Activated CD4-positive, alpha-beta memory T cell treated with anti-CD3 and anti-CD28 coated beads for 36 hours (primary cell): ENCODE measurements at regions not wholly inside any gene's neighbourhood (a gene's known extent, or its start where the extent isn't known, plus 50 kb on each side); places are given as distances from the start of the nearest gene placed in this dataset.

Experiments used
- CTCF ChIA-PET: fragments of 350-600 bp; sonication (Branson Sonifier 250); formaldehyde crosslinking; loops from one replicate; lab custom pipeline; 2021; ENCODE audit warnings: antibody characterized with exemption, inconsistent platforms; lab: Charles Lee
- POLR2A ChIA-PET: fragments of 350-600 bp; sonication (Branson Sonifier 250); formaldehyde crosslinking; loops from one replicate; lab custom pipeline; 2021; ENCODE audit warnings: antibody characterized with exemption; lab: Charles Lee
- DNase-seq: peaks from one replicate; pipeline ENCODE4 v3.0.0-alpha.2; 2020
- H3K27ac Mint-ChIP-seq: one replicate; pipeline ENCODE4 v1.8.0; 2021; ENCODE audit warnings: mixed read lengths
- H3K27me3 Mint-ChIP-seq: one replicate; pipeline ENCODE4 v1.8.0; 2021; ENCODE audit warnings: mixed read lengths
- H3K36me3 Mint-ChIP-seq: one replicate; pipeline ENCODE4 v1.8.0; 2021; ENCODE audit warnings: mixed read lengths
- H3K4me1 Mint-ChIP-seq: one replicate; pipeline ENCODE4 v1.8.0; 2021; ENCODE audit warnings: low read depth, mixed read lengths
- H3K4me3 Mint-ChIP-seq: one replicate; pipeline ENCODE4 v1.8.0; 2021; ENCODE audit warnings: mild to moderate bottlenecking, mixed read lengths
- H3K9me3 Mint-ChIP-seq: one replicate; pipeline ENCODE4 v1.8.0; 2021; ENCODE audit warnings: mixed read lengths
- intact Hi-C: fragments of 100-400 bp; cut with micrococcal nuclease; formaldehyde crosslinking; loops from one replicate; pipeline ENCODE4 v1.15.1; 2023

- Mint-ChIP-seq H3K9me3 (no peaks in the 10 kb centered on the region), H3K36me3 (no peaks in the 10 kb centered on the region), H3K27ac (no peak overlapping the region), H3K27me3 (no peaks in the 10 kb centered on the region), H3K4me3 (no peak overlapping the region), H3K4me1 (peaks cover 13% of the 10 kb centered on the region)
- intact Hi-C loops = no loop called here
- POLR2A ChIA-PET = no interaction called here
- DNase-seq = no peak
- CTCF ChIA-PET = no interaction called here
Observed at GRCh38 chr12:32030676-32031075, 71.5 kb downstream of the RESF1 start.

GRCh38 chr12:32031109-32031508 lies 71.9 kb downstream of the RESF1 start:
- no peak overlapping the region for H3K27ac Mint-ChIP-seq
- no peaks in the 10 kb centered on the region for H3K9me3 Mint-ChIP-seq
- H3K4me1 Mint-ChIP-seq = peaks cover 8% of the 10 kb centered on the region
- intact Hi-C loops = no loop called here
- POLR2A ChIA-PET = interaction anchor here (1.0 kb wide), 1 partner anchor 15 kb away, joined by 3 read pairs; no protein-coding TSS in a partner anchor
- DNase-seq = no peak
- no peaks in the 10 kb centered on the region for H3K36me3 Mint-ChIP-seq
- no peak overlapping the region for H3K4me3 Mint-ChIP-seq
- CTCF ChIA-PET = no interaction called here
- H3K27me3 Mint-ChIP-seq = no peaks in the 10 kb centered on the region

- no peaks in the 10 kb centered on the region for H3K4me1 Mint-ChIP-seq
- no peak for DNase-seq
- H3K4me3 Mint-ChIP-seq = no peak overlapping the region
- ChIA-PET POLR2A (interaction anchor here (1.0 kb wide), 1 partner anchor 16 kb away, joined by 3 read pairs; no protein-coding TSS in a partner anchor), CTCF (no interaction called here)
- intact Hi-C loops = no loop called here
- H3K9me3 Mint-ChIP-seq = no peaks in the 10 kb centered on the region
- H3K27me3 Mint-ChIP-seq = no peaks in the 10 kb centered on the region
- H3K36me3 Mint-ChIP-seq = no peaks in the 10 kb centered on the region
- H3K27ac Mint-ChIP-seq = no peak overlapping the region
Observed at GRCh38 chr12:32032205-32032810, 73.1 kb downstream of the RESF1 start.

- ChIA-PET POLR2A (interaction anchor here (0.6 kb wide), 1 partner anchor 70 kb away, joined by 4 read pairs; no protein-coding TSS in a partner anchor), CTCF (interaction anchor here (1.1 kb wide), 1 partner anchor 27 kb away, joined by 5 read pairs; no protein-coding TSS in a partner anchor)
- DNase-seq = no peak
- intact Hi-C loops = no loop called here
- Mint-ChIP-seq H3K4me3 (no peak overlapping the region), H3K4me1 (no peaks in the 10 kb centered on the region), H3K9me3 (no peaks in the 10 kb centered on the region), H3K27ac (no peak overlapping the region), H3K36me3 (no peaks in the 10 kb centered on the region), H3K27me3 (no peaks in the 10 kb centered on the region)
Observed at GRCh38 chr12:32033406-32033805, 73.2 kb upstream of the BICD1 start.

- POLR2A ChIA-PET = no interaction called here
- no peak overlapping the region for H3K4me3 Mint-ChIP-seq
- intact Hi-C loops = no loop called here
- H3K27me3 Mint-ChIP-seq = no peaks in the 10 kb centered on the region
- no peaks in the 10 kb centered on the region for H3K9me3 Mint-ChIP-seq
- no peak overlapping the region for H3K27ac Mint-ChIP-seq
- CTCF ChIA-PET = interaction anchor here (1.1 kb wide), 1 partner anchor 26 kb away, joined by 5 read pairs; no protein-coding TSS in a partner anchor
- no peaks in the 10 kb centered on the region for H3K36me3 Mint-ChIP-seq
- no peaks in the 10 kb centered on the region for H3K4me1 Mint-ChIP-seq
- no peak for DNase-seq
Observed at GRCh38 chr12:32034045-32034444, 72.6 kb upstream of the BICD1 start.

GRCh38 chr12:32036477-32037263 lies 70.0 kb upstream of the BICD1 start:
- H3K9me3 Mint-ChIP-seq = no peaks in the 10 kb centered on the region
- DNase-seq = no peak
- H3K27ac Mint-ChIP-seq = no peak overlapping the region
- POLR2A ChIA-PET = interaction anchor here (1.2 kb wide), 1 partner anchor 24 kb away, joined by 3 read pairs; no protein-coding TSS in a partner anchor
- H3K36me3 Mint-ChIP-seq = no peaks in the 10 kb centered on the region
- no peaks in the 10 kb centered on the region for H3K4me1 Mint-ChIP-seq
- H3K27me3 Mint-ChIP-seq = no peaks in the 10 kb centered on the region
- CTCF ChIA-PET = no interaction called here
- H3K4me3 Mint-ChIP-seq = no peak overlapping the region
- intact Hi-C loops = no loop called here

- no peak for DNase-seq
- no peak overlapping the region for H3K27ac Mint-ChIP-seq
- H3K36me3 Mint-ChIP-seq = peaks cover 3% of the 10 kb centered on the region
- POLR2A ChIA-PET = no interaction called here
- intact Hi-C loops = no loop called here
- H3K9me3 Mint-ChIP-seq = peaks cover 15% of the 10 kb centered on the region
- H3K4me3 Mint-ChIP-seq = no peak overlapping the region
- H3K27me3 Mint-ChIP-seq = no peaks in the 10 kb centered on the region
- CTCF ChIA-PET = no interaction called here
- no peaks in the 10 kb centered on the region for H3K4me1 Mint-ChIP-seq
Observed at GRCh38 chr12:32039347-32039746, 67.3 kb upstream of the BICD1 start.

- Mint-ChIP-seq H3K27me3 (no peaks in the 10 kb centered on the region), H3K4me1 (no peaks in the 10 kb centered on the region), H3K27ac (no peak overlapping the region), H3K9me3 (peaks cover 19% of the 10 kb centered on the region), H3K4me3 (no peak overlapping the region), H3K36me3 (peaks cover 3% of the 10 kb centered on the region)
- CTCF ChIA-PET = no interaction called here
- intact Hi-C loops = no loop called here
- POLR2A ChIA-PET = no interaction called here
- DNase-seq = no peak
Observed at GRCh38 chr12:32039917-32040575, 66.6 kb upstream of the BICD1 start.

- Mint-ChIP-seq H3K4me3 (no peak overlapping the region), H3K4me1 (peaks cover 2% of the 10 kb centered on the region), H3K27ac (no peak overlapping the region), H3K9me3 (peaks cover 26% of the 10 kb centered on the region), H3K36me3 (peaks cover 5% of the 10 kb centered on the region), H3K27me3 (no peaks in the 10 kb centered on the region)
- DNase-seq = no peak
- CTCF ChIA-PET = interaction anchor here (1.1 kb wide), 1 partner anchor 16 kb away, joined by 3 read pairs; no protein-coding TSS in a partner anchor
- intact Hi-C loops = no loop called here
- POLR2A ChIA-PET = no interaction called here
Observed at GRCh38 chr12:32043928-32044549, 62.6 kb upstream of the BICD1 start.

GRCh38 chr12:32047357-32048212 lies 59.1 kb upstream of the BICD1 start:
- H3K27ac Mint-ChIP-seq = no peak overlapping the region
- ChIA-PET POLR2A (no interaction called here), CTCF (interaction anchor here (0.6 to 1.0 kb wide), 2 partner anchors 13 to 730 kb away, joined by 3 to 4 read pairs; no protein-coding TSS in a partner anchor)
- no peak overlapping the region for H3K4me3 Mint-ChIP-seq
- peaks cover 25% of the 10 kb centered on the region for H3K9me3 Mint-ChIP-seq
- H3K36me3 Mint-ChIP-seq = peaks cover 5% of the 10 kb centered on the region
- intact Hi-C loops = no loop called here
- no peak for DNase-seq
- H3K27me3 Mint-ChIP-seq = no peaks in the 10 kb centered on the region
- peaks cover 2% of the 10 kb centered on the region for H3K4me1 Mint-ChIP-seq

GRCh38 chr12:32048791-32049190 lies 57.9 kb upstream of the BICD1 start:
- Mint-ChIP-seq H3K4me1 (peaks cover 2% of the 10 kb centered on the region), H3K27ac (no peak overlapping the region), H3K27me3 (no peaks in the 10 kb centered on the region), H3K4me3 (no peak overlapping the region), H3K9me3 (peaks cover 17% of the 10 kb centered on the region), H3K36me3 (peaks cover 5% of the 10 kb centered on the region)
- intact Hi-C loops = no loop called here
- DNase-seq = no peak
- ChIA-PET POLR2A (no interaction called here), CTCF (no interaction called here)
